Peyer's patch (tissue), 4 donors: ENCODE measurements at regions not wholly inside any gene's neighbourhood (a gene's known extent, or its start where the extent isn't known, plus 50 kb on each side); places are given as distances from the start of the nearest gene placed in this dataset.

Experiments
- DNase-seq, 3 donors: peaks; one replicate each; pipeline ENCODE4 v3.0.0-alpha.2; 2017 to 2019
- H3K27ac ChIP-seq, 4 donors: fragments of 200-600 bp; sonication (generic); one replicate each; pipeline ENCODE4 v1.5.1; 2016 to 2019
- H3K27me3 ChIP-seq, 2 donors: fragments of 200-600 bp; sonication (generic); one replicate each; pipeline ENCODE4 v1.5.1; 2019
- H3K36me3 ChIP-seq, 3 donors: fragments of 200-600 bp; sonication (generic); one replicate each; pipeline ENCODE4 v1.5.1; 2016 to 2019
- H3K4me1 ChIP-seq, 4 donors: fragments of 200-600 bp; sonication (generic); one replicate each; pipeline ENCODE4 v1.5.1; 2016 to 2019
- H3K4me3 ChIP-seq, 4 donors: fragments of 200-600 bp; sonication (generic); 1 replicate in 3 of 4; 2 replicates in 1 of 4; pipeline ENCODE4 v1.5.1; 2016 to 2019; ENCODE audit warnings: mild to moderate bottlenecking in 1 of 4
- H3K9me3 ChIP-seq, 4 donors: fragments of 200-600 bp; sonication (generic); one replicate each; pipeline ENCODE4 v1.5.1; 2016 to 2019; ENCODE audit warnings: mild to moderate bottlenecking in 1 of 4
- CTCF ChIP-seq, 6 experiments: fragments of 450-650 bp in 4 of 6; fragments of 200-600 bp in 2 of 6; sonication (generic) in 1 of 6; IDR thresholded peaks; one replicate each; pipeline ENCODE4 v1.5.1; 2017 to 2019; ENCODE audit warnings: antibody characterized with exemption in 6 of 6, mild to moderate bottlenecking in 3 of 6, moderate library complexity in 1 of 6
- POLR2A ChIP-seq, 2 donors: fragments of 450-650 bp; IDR thresholded peaks; one replicate each; pipeline ENCODE4 v1.5.1; 2017; ENCODE audit warnings: antibody characterized with exemption in 2 of 2, mild to moderate bottlenecking in 2 of 2, moderate library complexity in 2 of 2

DNA sequence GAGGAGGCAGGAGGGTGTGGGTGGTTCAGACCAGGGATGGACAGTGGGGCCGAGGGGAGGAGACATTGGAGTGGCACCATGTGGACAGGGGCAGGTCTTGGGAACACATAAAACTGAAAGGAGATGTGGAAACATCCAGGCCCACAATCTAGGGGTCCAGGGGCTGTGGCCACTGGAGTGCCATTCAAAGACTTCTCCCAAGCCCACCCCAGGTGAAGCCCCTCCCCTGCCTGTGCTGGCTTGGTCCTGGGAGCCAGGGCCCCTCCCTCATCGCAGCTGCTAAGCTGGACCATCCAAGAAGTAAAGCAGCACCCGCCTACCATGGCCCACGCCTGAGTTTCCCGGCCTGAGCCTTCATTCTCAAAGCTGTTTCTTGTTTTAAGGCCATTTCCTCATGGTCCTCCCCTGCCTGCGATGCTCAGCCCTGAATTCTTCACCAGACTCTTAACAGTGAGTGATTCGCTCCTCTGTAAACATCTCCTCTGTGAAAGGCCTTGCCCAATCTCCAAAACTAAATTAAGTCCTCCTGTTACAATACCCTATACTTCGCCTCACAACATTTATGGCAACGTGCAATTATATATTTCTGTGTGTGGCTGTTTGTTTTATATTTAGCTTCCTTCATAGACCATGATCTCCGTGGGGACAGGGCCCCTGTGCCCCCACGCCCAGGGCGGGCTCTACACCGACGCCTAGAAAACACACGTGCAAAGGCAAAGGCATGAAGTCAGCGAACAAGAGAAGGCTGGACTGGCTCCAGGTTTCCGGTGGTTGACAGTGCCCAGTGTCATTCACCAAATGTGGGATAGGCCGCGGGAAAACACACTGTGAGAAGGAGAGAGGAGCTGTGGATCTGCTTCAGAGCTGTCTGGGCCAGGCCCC lies 267.8 kb downstream of the ERMARD start:
- Histone ChIP-seq H3K4me3 (no peak overlapping the region), H3K27ac (peak overlapping the region in 1 of 4 donors; percentile 55), H3K9me3 (no peaks in the 10 kb centered on the region), H3K4me1 (no peaks in the 10 kb centered on the region), H3K27me3 (no peaks in the 10 kb centered on the region), H3K36me3 (no peaks in the 10 kb centered on the region)
- TF ChIP-seq POLR2A (IDR thresholded peaks at IDR 0.05) (no peak), CTCF (IDR thresholded peaks at IDR 0.05) (no peak)
- peak in 2 of 3 donors; percentile 26 to 42 for DNase-seq

GRCh38 chr6:170018422-170018935 lies 267.1 kb downstream of the ERMARD start:
- Histone ChIP-seq H3K9me3 (no peaks in the 10 kb centered on the region), H3K27me3 (no peaks in the 10 kb centered on the region), H3K4me3 (no peak overlapping the region), H3K4me1 (no peaks in the 10 kb centered on the region), H3K27ac (no peak overlapping the region), H3K36me3 (no peaks in the 10 kb centered on the region)
- TF ChIP-seq CTCF (IDR thresholded peaks at IDR 0.05): no peak
- no peak for TF ChIP-seq POLR2A (IDR thresholded peaks at IDR 0.05)
- peak in 1 of 3 donors; percentile 34 for DNase-seq

DNA sequence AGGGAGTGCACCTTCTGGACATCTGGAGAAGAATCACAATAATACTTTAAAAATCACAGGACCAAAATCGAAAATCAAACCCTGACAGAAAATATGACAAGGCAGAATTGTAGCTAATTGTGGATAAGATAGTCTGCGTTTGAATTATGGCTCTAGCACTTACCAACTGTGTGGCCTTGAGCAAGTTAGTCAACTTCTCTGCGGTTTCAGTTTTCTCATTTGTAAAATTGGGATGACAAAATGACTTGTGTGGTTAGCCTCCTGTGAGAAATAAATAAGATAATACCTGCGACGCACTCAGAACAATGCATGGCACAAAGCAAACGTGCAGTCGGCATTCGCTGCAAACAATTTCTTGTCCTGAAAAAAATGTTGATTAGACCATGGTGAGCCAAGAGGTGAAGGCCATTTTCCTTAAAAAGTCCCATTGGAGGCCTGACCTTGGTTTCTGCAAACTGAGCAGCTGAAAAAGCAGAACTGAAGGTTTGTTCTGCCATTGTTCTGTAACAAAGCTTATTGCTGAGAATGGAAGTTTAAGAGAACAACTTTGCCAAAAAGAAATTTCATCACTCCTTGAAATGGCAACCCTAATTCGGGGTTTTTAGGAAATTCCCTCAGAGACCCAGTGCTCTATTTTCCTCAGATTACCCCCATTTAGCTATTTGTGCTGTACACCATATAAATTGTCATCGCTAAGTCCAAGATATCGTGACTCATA lies 266.3 kb downstream of the ERMARD start:
- DNase-seq: no peak
- no peak overlapping the region for H3K4me3 ChIP-seq
- H3K36me3 ChIP-seq: no peaks in the 10 kb centered on the region
- H3K4me1 ChIP-seq: no peaks in the 10 kb centered on the region
- no peaks in the 10 kb centered on the region for H3K9me3 ChIP-seq
- no peak overlapping the region for H3K27ac ChIP-seq
- no peak for TF ChIP-seq POLR2A (IDR thresholded peaks at IDR 0.05)
- TF ChIP-seq CTCF (IDR thresholded peaks at IDR 0.05): no peak
- H3K27me3 ChIP-seq: no peaks in the 10 kb centered on the region

DNA sequence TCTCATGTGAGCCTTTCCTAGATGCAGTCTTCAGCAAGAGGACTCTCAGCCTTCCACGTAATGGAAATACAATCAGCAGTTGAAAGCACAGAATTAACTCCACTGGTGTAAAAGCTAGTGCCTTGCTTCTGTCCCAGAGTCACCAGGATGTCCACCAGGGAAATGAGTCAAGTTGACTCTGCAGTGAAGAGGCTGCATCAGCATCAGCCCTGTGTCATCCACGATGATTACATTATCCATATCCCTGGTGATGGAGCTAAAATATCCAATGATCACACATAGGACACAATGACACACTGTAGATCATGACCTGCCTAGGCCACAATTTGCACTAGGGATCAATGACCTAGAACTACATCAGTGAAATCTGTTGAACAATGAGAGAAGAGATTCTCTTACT lies 262.4 kb downstream of the ERMARD start:
- Histone ChIP-seq H3K27ac (no peak overlapping the region), H3K4me3 (no peak overlapping the region), H3K27me3 (no peaks in the 10 kb centered on the region), H3K36me3 (no peaks in the 10 kb centered on the region), H3K4me1 (no peaks in the 10 kb centered on the region), H3K9me3 (no peaks in the 10 kb centered on the region)
- no peak for TF ChIP-seq POLR2A (IDR thresholded peaks at IDR 0.05)
- TF ChIP-seq CTCF (IDR thresholded peaks at IDR 0.05): no peak
- no peak for DNase-seq

DNA sequence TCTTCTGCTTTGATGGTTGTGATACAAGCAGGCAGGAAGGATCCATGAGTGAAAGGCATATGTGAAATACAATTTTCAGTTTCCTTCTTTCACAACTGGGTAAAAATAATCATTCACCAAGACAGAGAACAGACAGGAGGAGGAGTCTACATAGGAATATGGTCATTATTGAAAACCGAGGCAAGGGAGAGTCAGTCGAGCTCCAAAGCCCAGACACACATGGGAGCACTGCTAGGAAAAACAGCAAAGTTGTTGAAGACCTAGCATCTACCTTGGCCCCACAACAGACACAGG lies 260.6 kb downstream of the ERMARD start:
- DNase-seq: no peak

More for the DNA sequence above, 260.6 kb downstream of the ERMARD start:
- H3K4me1 ChIP-seq: no peaks in the 10 kb centered on the region
- no peaks in the 10 kb centered on the region for H3K9me3 ChIP-seq
- TF ChIP-seq CTCF (IDR thresholded peaks at IDR 0.05): no peak
- no peak for TF ChIP-seq POLR2A (IDR thresholded peaks at IDR 0.05)
- H3K36me3 ChIP-seq: no peaks in the 10 kb centered on the region
- H3K4me3 ChIP-seq: no peak overlapping the region
- H3K27ac ChIP-seq: no peak overlapping the region
- no peaks in the 10 kb centered on the region for H3K27me3 ChIP-seq
